ENCODE measurements at regions not wholly inside any gene's neighbourhood (a gene's known extent, or its start where the extent isn't known, plus 50 kb on each side); places are given as distances from the start of the nearest gene placed in this dataset.

GRCh38 chr2:157150747-157151146, 106.8 kb upstream of the GALNT5 start:
- peak; percentile 56 for DNase-seq (ENCODE audit: low read depth)

DNA sequence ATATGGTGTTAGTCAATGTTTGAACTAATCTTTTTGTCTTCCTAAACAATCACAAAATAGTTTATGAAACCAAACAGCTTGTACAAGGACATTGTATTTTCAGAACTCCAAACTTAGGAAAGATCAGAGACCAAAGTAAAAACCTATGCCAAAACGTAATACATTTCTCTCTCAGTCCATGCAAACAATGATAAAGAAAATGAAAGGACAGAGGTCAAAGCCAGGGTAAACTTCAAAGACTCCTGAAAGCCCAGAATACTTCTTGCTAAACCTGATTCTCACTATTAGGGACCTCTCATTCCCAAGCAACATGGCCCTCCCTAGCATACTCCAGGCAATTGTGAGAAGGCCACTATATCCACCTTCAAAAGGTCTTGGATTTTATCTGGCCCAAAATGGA, 105.1 kb upstream of the GALNT5 start:
- DNase-seq (ENCODE audit: low read depth), result no peak

DNA sequence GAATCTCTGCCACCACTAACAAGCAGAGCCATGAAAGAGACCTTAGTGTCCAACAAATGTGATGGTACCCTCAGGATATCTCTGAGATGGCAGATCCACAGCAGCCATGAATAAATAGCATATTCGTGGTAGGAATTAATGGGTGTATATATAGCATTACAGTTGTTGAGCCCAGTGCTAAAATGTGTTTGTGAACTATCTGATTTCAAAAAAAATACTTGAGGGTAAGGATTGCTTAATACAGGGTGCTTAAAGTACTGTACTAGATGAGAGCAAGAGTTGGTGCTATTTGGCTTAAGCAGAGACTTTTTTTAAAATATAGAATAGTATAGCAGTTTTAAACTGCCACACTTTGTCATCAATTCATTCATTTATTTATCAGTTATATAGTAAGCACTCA, 101.5 kb upstream of the GALNT5 start:
- no peak for DNase-seq (ENCODE audit: low read depth)

GRCh38 chr2:157158111-157158510, 99.4 kb upstream of the GALNT5 start:
- DNase-seq (ENCODE audit: low read depth), result no peak

DNA sequence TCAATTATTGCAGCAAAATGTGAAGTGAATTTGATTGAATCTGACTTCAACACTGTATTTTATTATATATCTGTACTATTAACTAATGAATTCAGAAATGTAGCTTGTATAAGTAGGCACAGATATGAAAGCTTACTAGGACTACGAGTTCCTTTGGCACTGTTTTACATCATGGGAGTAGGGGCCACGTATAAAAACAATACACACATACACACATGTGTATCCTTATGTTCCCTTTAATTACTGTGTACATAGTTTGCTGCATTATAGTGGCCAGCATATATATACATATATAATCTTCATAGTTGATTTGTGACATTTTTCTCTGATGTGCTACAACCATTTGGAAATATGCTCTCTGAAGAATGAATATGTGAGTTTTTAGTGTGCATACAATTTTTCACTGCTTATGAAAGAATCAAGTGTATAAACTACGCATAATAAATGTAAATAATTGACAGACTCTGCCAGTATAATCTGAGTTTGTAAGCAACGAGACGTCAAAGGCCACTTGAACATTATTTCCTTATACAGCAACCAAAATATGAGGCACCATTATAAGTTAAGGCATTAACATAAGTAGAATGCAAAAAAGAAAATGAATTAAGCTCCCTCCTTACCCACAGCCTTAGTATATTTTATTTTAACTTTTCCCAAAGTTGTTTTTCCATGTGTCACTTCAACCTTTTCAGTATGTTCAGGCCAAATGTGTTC, 98.1 kb upstream of the GALNT5 start:
- DNase-seq (ENCODE audit: low read depth), result no peak

- DNase-seq (ENCODE audit: low read depth), result no peak
Measured at GRCh38 chr2:157160111-157160510, 97.4 kb upstream of the GALNT5 start.

DNA sequence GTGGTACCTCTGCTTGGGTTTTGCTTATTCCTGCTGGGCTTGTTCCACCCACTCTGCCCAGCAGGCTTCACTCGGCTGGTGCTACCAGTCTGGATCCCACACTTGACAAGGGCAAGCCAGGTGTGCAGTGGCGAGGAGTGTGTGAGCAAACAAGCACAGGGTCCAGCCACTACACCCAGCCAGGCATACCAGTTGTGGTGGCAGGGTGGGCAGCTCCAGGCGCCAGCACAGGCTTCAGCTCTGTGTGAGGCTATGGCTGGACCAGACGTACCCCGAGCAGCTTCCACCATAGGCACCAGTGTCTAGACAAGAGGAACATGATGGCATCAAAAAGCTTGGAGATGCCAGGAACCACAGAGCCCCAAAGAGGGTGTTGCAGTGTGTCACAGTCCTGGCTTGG, 93.1 kb upstream of the GALNT5 start:
- DNase-seq (ENCODE audit: low read depth), result no peak

DNA sequence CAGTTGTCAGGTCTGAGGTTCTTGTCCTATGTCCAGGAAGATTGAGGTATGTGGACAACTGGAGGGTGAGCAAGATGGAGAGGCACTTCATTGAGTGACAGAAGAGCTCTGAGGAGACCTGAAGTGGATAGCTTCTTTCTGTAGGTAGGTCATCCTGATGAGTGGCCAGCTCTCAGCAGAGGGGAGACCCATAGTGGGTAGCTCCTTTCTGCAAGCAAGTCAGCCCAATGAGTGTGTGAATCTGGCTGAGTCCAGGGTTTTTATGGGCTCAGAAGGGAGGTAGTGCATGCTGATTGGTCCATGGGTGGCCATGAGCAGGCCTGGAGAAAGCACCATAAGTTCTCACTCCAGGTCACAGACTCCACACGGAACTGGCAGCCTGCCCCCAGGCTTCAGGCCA, 92.6 kb upstream of the GALNT5 start:
- no peak for DNase-seq (ENCODE audit: low read depth)

DNA sequence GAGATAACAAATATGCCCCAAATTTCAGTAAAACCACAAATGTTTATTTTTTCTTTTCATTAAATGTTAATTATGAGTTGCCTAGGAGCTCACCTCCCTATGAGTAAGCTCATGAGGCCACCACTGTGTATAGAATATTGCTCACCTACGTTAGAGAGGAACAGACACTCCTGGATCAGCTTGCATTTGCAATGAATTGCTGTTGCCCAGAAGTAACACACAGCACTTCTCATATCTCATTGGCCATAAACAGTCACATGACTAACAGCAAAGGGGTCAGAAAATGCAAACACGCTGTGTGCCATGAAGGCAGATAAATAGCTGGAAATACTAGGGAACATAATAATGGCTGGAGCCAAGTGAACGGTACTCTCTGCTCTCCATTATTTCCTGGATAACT, 89.0 kb upstream of the GALNT5 start:
- DNase-seq (ENCODE audit: low read depth), result no peak

- no peak for DNase-seq (ENCODE audit: low read depth)
Measured at GRCh38 chr2:157169889-157170288, 87.6 kb upstream of the GALNT5 start.

DNA sequence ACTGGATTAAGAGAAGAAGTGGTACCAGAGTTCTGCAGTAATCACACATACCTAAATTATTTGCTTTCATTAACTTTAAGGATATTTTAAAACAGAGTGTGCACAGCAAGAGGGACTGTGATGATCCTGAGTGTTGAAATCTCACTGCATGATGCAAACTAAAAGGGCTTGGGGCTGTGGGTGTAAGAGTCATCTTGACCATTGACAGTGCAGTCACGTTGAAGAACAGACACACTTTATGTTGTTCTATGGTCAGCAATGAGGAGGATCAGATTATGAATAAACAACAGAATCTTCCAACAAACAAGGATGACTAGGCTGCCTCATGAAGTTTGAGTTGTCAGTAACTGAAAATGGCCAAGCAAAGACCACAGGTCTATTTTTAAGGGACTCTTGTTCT, 87.2 kb upstream of the GALNT5 start:
- no peak for DNase-seq (ENCODE audit: low read depth)

GRCh38 chr2:157172239-157172638, 85.3 kb upstream of the GALNT5 start:
- no peak for DNase-seq (ENCODE audit: low read depth)

DNA sequence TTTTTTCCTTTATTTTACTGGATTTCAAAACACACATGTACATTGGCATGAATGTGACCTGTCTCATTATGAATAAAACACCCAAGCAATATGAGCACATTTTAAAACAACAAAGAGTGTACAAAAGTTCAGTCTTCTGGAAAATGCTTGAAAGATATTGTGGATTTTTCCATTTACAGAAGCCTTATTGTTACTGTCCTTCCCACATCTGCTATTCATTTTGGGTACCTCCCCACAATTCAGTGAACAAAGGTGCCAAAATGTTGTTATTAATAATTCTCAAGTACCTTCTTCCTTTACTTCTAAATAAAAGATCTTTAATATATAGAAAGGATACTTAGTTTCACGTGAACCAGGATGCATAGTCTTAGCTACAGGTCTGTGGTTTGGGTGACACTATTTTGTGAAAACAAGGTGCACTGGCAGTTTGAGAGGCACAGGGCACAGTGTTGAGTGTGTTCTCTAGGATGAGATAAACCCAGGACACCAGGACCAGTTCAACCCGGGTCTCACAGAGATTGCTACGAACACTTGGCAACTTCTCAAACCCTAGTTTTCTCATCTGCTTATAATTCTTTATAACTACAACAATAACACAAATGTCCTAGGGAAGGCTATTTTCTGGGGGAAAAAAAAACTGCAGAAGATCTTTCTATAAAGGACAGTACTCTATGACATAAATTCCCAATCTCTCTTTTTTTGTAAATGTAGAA, 84.5 kb upstream of the GALNT5 start:
- no peak for DNase-seq (ENCODE audit: low read depth)

GRCh38 chr2:157173740-157174184, 83.7 kb upstream of the GALNT5 start:
- DNase-seq (ENCODE audit: low read depth), result peak; percentile 83

DNA sequence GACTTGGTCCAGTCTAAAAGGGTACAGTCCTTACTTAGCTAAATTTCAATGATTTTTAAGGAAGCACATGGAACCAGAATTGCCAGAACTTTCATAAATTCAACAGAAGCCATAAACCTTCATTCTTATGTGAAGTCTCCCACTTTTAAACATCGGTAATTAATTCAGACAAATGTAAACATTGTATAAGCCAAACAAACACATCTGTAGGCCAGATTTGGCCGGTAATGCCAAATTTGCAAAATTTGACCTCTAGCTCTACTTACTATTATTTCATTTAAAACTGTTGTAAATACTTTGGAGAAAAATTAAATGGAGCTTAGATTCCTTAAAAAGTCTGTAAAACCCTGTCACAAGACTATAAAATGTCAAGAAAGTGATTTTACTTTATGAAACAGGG, 83.2 kb upstream of the GALNT5 start:
- no peak for DNase-seq (ENCODE audit: low read depth)

DNA sequence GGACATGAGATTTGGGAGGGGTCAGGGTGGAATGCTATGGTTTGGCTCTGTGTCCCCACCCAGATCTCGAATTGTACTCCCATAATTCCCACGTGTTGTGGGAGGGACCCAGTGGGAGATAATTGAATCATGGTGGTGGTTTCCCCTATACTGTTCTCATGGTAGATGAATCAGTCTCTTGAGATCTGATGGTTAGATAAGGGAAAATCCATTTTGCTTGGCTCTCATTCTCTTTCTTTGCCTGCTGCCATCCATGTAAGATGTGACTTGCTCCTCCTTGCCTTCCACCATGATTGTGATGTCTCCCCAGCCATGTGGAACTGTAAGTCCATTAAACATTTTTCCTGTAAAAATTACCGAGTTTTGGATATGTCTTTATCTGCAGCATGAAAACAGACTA, 80.9 kb upstream of the GALNT5 start:
- DNase-seq (ENCODE audit: low read depth), result no peak

DNA sequence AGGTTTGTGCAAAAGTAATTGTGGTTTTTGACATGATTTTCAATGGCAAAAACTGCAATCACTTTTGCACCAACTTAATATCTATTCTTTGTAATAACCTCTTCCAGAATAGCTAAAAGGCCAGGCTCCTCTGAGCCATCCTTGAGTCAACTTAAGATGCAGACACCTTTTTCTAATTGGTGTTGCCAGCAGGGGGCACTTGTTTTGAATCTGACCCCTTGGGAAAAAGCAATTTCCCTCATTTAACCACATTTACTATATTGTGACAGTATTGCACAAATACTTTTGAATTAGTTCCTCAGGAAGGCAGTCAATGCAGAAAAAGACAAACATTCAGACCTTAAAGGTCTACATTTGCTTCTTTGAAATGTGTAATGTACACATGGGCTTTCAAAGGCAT, 78.6 kb upstream of the GALNT5 start:
- DNase-seq (ENCODE audit: low read depth), result no peak

DNA sequence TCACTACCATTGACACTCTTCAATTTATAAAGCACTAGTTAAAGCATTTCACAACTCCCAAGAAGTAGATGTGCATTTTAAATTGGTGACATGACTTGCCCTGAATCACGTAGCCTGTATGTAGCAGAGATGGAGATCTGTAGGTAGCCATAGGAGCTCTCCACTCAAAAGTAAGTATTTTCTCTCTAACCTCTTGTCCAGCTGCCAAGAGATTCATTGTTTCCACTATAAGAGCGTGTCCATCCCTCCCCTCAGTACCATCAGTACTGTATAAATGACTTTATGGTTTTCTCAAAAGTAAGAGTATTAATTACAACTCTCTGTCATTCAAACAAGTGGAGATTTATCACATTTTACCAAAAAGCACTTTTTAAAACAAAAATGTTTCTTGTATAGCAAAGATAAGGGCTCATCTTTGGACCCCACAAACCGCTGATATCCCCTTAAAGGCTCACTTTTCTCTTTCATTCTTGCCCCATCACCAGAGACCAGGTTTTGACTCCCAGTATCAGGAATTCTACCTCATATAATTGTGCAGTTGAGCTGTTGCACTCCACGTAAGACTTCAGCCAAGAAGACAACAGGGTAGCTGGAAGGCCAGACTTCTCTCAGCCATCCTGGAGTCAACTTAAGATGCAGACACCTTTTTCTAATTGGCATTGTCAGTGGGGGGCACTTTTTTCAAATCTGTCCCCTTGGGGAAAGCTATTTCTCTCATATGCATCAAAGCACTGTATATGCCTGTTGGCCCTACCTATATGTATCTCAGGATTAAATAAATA, 78.0 kb upstream of the GALNT5 start:
- DNase-seq (ENCODE audit: low read depth), result no peak

DNA sequence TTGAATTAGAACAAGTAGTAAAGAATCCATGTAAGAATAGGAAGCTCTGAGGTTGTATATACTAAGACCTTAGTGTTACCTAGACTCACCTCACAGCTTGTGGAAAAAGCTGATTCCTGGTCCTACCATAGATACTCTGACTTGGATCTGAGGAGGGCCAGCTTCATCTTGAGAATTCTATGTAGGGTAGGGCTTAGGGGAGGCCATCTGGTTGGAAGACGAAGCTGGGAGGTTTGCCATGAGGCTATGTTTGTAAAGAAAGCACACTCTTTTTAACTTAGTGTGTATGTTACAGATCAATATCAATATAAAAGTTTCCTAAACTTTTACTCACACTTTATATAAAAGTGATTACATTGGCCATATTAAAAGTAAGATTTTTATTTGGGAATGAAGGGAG, 77.1 kb upstream of the GALNT5 start:
- no peak for DNase-seq (ENCODE audit: low read depth)

- no peak for DNase-seq (ENCODE audit: low read depth)
Measured at GRCh38 chr2:157181234-157181633, 76.3 kb upstream of the GALNT5 start.

- no peak for DNase-seq (ENCODE audit: low read depth)
Measured at GRCh38 chr2:157182204-157182709, 75.2 kb upstream of the GALNT5 start.

- DNase-seq (ENCODE audit: low read depth), result peak; percentile 45
Measured at GRCh38 chr2:157182834-157183396, 74.6 kb upstream of the GALNT5 start.
